ENCODE measurements at regions not wholly inside any gene's neighbourhood (a gene's known extent, or its start where the extent isn't known, plus 50 kb on each side); places are given as distances from the start of the nearest gene placed in this dataset.

DNA sequence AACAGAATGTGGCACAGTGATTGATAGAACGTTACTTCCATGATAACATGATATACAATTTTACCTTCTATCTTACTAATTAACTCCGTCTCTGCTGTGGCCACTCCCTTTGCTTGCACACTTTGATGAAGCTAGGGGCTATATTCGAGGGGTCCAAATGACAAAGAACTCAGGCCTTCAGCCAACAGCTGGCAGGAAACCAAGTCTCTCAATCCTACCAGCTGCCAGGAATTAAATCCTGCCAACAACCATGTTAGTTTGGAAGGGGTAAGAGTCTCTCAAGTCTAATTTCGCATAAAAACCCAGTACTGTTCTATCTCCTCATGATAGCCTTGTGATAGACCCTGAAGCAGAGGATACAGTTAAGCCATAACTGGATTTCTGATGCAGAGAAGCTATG is 1122.9 kb upstream of the PCDH10 start:
- TF ChIP-seq, protein P1, sequence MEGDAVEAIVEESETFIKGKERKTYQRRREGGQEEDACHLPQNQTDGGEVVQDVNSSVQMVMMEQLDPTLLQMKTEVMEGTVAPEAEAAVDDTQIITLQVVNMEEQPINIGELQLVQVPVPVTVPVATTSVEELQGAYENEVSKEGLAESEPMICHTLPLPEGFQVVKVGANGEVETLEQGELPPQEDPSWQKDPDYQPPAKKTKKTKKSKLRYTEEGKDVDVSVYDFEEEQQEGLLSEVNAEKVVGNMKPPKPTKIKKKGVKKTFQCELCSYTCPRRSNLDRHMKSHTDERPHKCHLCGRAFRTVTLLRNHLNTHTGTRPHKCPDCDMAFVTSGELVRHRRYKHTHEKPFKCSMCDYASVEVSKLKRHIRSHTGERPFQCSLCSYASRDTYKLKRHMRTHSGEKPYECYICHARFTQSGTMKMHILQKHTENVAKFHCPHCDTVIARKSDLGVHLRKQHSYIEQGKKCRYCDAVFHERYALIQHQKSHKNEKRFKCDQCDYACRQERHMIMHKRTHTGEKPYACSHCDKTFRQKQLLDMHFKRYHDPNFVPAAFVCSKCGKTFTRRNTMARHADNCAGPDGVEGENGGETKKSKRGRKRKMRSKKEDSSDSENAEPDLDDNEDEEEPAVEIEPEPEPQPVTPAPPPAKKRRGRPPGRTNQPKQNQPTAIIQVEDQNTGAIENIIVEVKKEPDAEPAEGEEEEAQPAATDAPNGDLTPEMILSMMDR (conservative IDR thresholded peaks at IDR 0.05; ENCODE audit: low read depth, low read length): no peak
- no peak for TF ChIP-seq EZH2 (IDR thresholded peaks at IDR 0.05; ENCODE audit: borderline replicate concordance, low read depth, low read length, poor library complexity, severe bottlenecking)
